OCI-LY1 (cell line): ENCODE measurements at regions not wholly inside any gene's neighbourhood (a gene's known extent, or its start where the extent isn't known, plus 50 kb on each side); places are given as distances from the start of the nearest gene placed in this dataset.
"Not testable (repeated sequence)": the region's sequence is repeated elsewhere in the genome, so short reads cannot be mapped to it uniquely, and the experiment has no call there.

Experiments
- EZH2 ChIP-seq: fragments of 200-600 bp; sonication (generic), shearing (Covaris generic); IDR thresholded peaks from 2 replicates; pipeline ENCODE4 v1.8.0; 2017; ENCODE audit warnings: borderline replicate concordance, mixed run types, mild to moderate bottlenecking, antibody characterized with exemption, low read length, moderate library complexity, mixed read lengths
- TF ChIP-seq, protein P1 (sequence below): fragments of 200-600 bp; sonication (generic), shearing (Covaris generic); IDR thresholded peaks from 2 replicates; pipeline ENCODE4 v1.5.1; 2017; ENCODE audit warnings: mild to moderate bottlenecking, antibody characterized with exemption, low read length, moderate library complexity, mixed read lengths

DNA sequence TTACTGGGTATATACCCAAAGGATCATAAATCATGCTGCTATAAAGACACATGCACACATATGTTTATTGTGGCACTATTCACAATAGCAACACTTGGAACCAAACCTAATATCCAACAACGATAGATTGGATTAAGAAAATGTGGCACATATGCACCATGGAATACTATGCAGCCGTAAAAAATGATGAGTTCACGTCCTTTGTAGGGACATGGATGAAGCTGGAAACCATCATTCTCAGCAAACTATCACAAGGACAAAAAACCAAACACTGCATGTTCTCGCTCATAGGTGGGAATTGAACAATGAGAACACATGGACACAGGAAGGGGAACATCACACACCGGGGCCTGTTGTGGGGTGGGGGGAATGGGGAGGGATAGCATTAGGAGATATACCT lies 744.0 kb downstream of the SH3BGRL start:
- TF ChIP-seq, protein P1, sequence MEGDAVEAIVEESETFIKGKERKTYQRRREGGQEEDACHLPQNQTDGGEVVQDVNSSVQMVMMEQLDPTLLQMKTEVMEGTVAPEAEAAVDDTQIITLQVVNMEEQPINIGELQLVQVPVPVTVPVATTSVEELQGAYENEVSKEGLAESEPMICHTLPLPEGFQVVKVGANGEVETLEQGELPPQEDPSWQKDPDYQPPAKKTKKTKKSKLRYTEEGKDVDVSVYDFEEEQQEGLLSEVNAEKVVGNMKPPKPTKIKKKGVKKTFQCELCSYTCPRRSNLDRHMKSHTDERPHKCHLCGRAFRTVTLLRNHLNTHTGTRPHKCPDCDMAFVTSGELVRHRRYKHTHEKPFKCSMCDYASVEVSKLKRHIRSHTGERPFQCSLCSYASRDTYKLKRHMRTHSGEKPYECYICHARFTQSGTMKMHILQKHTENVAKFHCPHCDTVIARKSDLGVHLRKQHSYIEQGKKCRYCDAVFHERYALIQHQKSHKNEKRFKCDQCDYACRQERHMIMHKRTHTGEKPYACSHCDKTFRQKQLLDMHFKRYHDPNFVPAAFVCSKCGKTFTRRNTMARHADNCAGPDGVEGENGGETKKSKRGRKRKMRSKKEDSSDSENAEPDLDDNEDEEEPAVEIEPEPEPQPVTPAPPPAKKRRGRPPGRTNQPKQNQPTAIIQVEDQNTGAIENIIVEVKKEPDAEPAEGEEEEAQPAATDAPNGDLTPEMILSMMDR: not testable (repeated sequence)
- TF ChIP-seq EZH2: not testable (repeated sequence)
